RWPE1 (cell line): ENCODE measurements at regions not wholly inside any gene's neighbourhood (a gene's known extent, or its start where the extent isn't known, plus 50 kb on each side); places are given as distances from the start of the nearest gene placed in this dataset.

ENCODE experiments used
- CTCF ChIA-PET: fragments of 350-600 bp; sonication (Branson Sonifier 250); formaldehyde crosslinking; extraction: SDS; loops from one replicate; lab custom pipeline; 2021; lab: Yijun Ruan, JAX
- POLR2A ChIA-PET: fragments of 400-600 bp; formaldehyde crosslinking; extraction: SDS; loops from one replicate; lab custom pipeline; 2020; ENCODE audit warnings: antibody characterized with exemption; ENCODE audit not compliant: low non-redundant PET; lab: Yijun Ruan, JAX
- DNase-seq: peaks from one replicate; pipeline ENCODE4 v3.0.0; 2012; ENCODE audit warnings: low spot score
- H3K27ac ChIP-seq: fragments of 450-650 bp; 2 replicates; pipeline ENCODE4 v1.5.1; 2017
- CTCF ChIP-seq: fragments of 450-650 bp; conservative IDR thresholded peaks from 2 replicates; pipeline ENCODE4 v1.5.1; 2017; ENCODE audit warnings: low read depth, mild to moderate bottlenecking

DNA sequence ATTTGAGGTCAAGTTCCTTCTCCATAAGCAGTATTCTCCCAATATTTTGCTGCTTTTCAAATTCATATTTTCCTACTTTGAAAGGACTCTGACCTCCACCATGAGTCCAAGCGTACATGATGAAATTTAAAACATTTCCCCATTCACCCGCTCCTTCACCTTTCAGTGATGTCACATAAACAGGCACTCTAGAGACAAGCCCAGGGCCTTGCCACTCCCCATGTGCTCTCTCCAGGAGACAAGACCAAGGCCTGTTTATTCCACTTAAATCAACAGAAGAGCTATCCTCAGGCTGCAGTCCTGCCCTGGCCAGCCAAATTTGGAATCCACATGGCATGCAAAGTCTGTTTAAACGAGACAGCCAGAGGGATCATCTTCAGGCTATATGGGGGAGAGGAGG is 161.5 kb downstream of the ARRDC4 start:
- ChIA-PET POLR2A (no interaction called here), CTCF (interaction anchor here (0.6 kb wide), 2 partner anchors 184 to 561 kb away, joined by 6 read pairs; no protein-coding TSS in a partner anchor)
- H3K27ac ChIP-seq, result no peak overlapping the region
- DNase-seq, result no peak
- TF ChIP-seq CTCF, result no peak

DNA sequence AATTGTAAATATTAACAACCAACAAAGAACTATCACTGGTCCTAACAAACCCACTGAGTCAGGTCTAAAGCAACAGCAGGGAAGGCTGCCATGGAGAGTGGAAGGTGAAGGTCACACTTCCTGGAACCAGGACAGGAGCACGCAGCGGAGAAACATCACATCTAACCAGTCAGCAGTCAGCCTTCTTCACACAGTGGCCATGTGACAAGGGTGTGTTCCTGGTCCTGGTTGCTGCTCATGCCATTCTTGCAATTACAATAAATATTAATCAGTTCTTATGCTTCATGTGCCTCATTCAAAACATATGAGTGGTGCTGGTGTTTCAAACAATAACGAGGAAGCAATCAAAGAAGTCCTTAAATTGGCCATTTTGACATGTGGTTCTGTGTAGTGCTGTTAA is 162.8 kb downstream of the ARRDC4 start:
- TF ChIP-seq CTCF, result no peak
- ChIA-PET CTCF (no interaction called here), POLR2A (no interaction called here)
- DNase-seq, result no peak
- peak overlapping the region; percentile 89 for H3K27ac ChIP-seq

- no peak for TF ChIP-seq CTCF
- CTCF ChIA-PET, result no interaction called here
- DNase-seq, result peak; percentile 89
- POLR2A ChIA-PET, result no interaction called here
- peak overlapping the region; percentile 89 for H3K27ac ChIP-seq
These were observed 163.3 kb downstream of the ARRDC4 start for GRCh38 chr15:98123834-98124233.

GRCh38 chr15:98124581-98124980 is 164.1 kb downstream of the ARRDC4 start:
- TF ChIP-seq CTCF, result no peak
- peak overlapping the region; percentile 89 for H3K27ac ChIP-seq
- peak; percentile 37 for DNase-seq
- CTCF ChIA-PET, result interaction anchor here (0.6 kb wide), 1 partner anchor 167 kb away, joined by 3 read pairs; no protein-coding TSS in a partner anchor
- POLR2A ChIA-PET, result no interaction called here

DNA sequence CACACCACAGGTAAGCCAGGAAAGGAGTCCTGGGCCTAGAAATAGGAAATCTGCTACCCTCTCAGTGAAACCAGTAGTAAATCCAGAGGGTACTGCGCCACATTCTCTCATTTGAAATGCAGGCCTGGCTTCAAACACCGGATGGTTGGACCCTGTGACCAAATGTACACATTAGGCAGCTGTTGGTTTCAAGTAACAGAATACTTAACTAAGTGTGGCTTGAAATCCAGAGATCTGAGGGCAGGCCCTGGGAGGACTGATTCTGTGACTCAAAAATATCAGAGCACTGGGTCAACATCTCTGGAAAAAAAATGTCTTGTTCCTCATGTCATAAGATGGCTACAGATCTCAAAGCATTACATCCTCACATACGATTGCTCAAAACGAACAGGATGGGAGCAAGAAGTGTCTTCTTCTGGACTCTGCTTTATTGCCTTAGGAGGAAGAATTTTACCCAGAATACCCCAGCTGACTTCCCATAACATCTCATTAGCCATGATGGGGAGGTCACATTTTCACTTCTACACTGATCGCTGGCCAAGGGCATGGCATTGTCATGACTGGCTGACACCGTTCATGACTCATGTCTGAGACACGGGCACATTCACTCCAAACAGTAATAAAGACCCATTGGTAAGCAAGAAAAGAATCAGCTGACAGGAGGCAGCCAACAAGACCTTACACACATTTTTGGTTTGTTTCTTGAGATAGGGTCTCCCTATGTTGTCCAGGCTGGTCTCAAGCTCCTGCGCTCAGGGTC is 166.0 kb downstream of the ARRDC4 start:
- H3K27ac ChIP-seq, result no peak overlapping the region
- TF ChIP-seq CTCF, result no peak
- ChIA-PET POLR2A (no interaction called here), CTCF (no interaction called here)
- peak; percentile 33 for DNase-seq

- ChIA-PET POLR2A (no interaction called here), CTCF (no interaction called here)
- no peak overlapping the region for H3K27ac ChIP-seq
- TF ChIP-seq CTCF, result no peak
- DNase-seq, result no peak
These were observed 167.1 kb downstream of the ARRDC4 start for GRCh38 chr15:98127586-98127985.
